ENCODE measurements at regions not wholly inside any gene's neighbourhood (a gene's known extent, or its start where the extent isn't known, plus 50 kb on each side); places are given as distances from the start of the nearest gene placed in this dataset.

DNA sequence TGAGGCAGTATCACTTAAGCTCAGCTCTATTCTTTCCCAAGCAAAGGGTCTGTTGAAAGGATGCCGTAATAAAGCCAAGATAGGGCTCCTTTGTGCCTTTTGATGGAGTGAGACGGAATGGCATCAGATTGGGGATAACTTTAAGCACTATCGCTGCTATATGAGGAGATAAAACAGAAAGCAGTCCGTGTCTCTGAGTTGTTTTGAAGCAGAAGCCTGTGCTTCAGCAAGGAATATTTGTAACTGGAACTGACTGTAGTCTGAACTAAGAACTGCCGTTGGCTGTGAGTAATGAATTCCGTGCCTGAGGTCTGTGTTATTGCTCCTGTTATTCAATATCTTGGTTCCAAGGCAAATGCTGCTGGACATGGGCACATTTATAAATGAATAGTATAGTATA, 297.4 kb downstream of the ANKRD50 start:
- no peaks in the 10 kb centered on the region for H3K27me3 Mint-ChIP-seq
- ATAC-seq = no peak
- peaks cover 0 to 4% of the 10 kb centered on the region in 2 donors for H3K9me3 Mint-ChIP-seq
- H3K4me1 Mint-ChIP-seq = no peaks in the 10 kb centered on the region
- no peak for DNase-seq
- no peak overlapping the region for H3K27ac Mint-ChIP-seq
- H3K4me3 Mint-ChIP-seq = no peak overlapping the region

DNA sequence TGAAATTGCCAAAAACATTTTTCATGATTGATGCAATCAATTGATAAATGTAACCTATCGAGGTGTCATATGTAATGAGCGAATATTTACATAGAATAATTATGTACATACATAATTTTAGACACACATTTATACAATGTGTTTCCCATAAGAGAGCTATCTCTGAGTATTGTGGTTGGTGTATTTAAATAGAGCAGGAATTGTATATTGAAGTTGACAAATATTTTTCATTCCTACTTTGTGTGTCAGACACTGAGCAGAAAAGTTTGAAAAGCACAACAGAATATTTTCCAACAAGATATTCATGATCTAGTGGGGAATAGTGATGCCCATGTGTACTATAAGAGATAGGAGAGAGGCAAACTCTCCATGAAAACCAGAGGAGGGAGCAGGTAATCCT, 295.2 kb downstream of the ANKRD50 start:
- H3K4me1 Mint-ChIP-seq = no peaks in the 10 kb centered on the region
- no peak overlapping the region for H3K27ac Mint-ChIP-seq
- no peaks in the 10 kb centered on the region for H3K27me3 Mint-ChIP-seq
- H3K9me3 Mint-ChIP-seq = peaks cover 4 to 7% of the 10 kb centered on the region in 2 donors
- ATAC-seq (no peak), DNase-seq (no peak)
- no peak overlapping the region for H3K4me3 Mint-ChIP-seq

DNA sequence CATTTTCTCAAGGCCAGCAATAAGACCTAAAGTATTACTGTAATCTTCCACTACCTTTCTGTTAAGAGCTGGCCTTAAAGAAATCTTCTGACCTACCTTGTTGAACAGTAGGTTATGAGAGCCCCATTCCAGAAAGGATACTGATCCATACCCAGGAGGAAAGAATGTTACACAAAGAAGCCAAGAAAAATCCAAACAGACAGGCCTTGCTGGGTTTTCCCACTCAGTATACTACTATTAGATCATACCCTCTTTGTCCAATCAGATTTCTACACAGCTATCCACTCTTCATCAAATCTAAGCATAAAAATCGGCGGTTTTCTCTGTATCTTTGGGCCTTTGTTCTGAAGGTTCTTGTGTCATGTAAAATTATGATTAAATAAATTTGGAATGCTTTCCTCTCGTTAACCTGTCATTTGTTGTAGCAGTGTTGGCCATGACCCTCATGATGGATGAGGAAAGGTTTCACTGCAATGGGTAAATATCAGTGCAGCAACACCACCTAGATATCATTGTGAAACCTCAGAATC, 292.3 kb downstream of the ANKRD50 start:
- no peak for ATAC-seq
- H3K4me1 Mint-ChIP-seq = no peaks in the 10 kb centered on the region
- H3K27ac Mint-ChIP-seq = no peak overlapping the region
- no peak overlapping the region for H3K4me3 Mint-ChIP-seq
- no peaks in the 10 kb centered on the region for H3K27me3 Mint-ChIP-seq
- peaks cover 4 to 7% of the 10 kb centered on the region in 2 donors for H3K9me3 Mint-ChIP-seq
- no peak for DNase-seq

DNA sequence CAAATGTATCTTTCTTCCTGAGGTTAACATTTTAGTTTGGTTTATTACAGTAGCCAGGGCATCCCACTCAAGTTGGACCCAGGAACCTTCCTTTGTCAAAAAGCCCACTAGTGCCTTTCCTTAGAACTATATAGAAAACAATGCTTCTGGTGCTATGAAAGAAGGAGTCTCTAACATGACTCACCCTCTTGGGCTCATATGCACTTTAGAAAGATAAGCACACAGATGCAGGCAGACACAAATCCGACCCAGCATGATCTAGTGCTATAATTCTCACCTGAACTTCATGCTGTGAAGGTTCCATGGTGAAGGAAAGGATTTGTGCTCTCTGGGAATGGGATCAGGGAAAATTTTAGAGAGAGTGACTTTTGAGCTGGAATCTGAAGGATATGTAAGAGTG, 289.4 kb downstream of the ANKRD50 start:
- H3K4me3 Mint-ChIP-seq = no peak overlapping the region
- no peak overlapping the region for H3K27ac Mint-ChIP-seq
- H3K4me1 Mint-ChIP-seq = no peaks in the 10 kb centered on the region
- H3K27me3 Mint-ChIP-seq = no peaks in the 10 kb centered on the region
- H3K9me3 Mint-ChIP-seq = peaks cover 0 to 7% of the 10 kb centered on the region in 2 donors
- DNase-seq (no peak), ATAC-seq (no peak)

DNA sequence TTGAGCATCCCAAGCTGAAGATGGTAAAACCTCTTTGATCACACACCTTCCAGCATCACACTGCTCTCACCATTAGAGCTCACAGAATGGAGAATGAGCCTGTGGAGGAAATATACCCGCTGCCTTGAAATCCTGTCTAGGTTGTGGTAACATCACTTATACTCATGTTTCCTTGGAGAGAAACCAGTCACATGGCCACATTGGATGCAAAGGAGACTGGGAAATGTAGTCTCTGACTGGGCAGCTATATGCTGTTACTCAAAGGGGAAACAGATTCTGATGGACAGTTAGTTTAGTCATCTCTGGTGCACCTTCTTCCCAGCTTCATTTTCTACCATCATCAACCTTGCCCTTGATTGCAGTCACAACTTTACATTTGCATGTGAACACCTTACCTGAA, 286.3 kb downstream of the ANKRD50 start:
- no peak overlapping the region for H3K27ac Mint-ChIP-seq
- no peak for DNase-seq
- ATAC-seq = no peak
- no peaks in the 10 kb centered on the region for H3K27me3 Mint-ChIP-seq
- no peak overlapping the region for H3K4me3 Mint-ChIP-seq
- H3K9me3 Mint-ChIP-seq = peaks cover 0 to 5% of the 10 kb centered on the region in 2 donors
- no peaks in the 10 kb centered on the region for H3K4me1 Mint-ChIP-seq

DNA sequence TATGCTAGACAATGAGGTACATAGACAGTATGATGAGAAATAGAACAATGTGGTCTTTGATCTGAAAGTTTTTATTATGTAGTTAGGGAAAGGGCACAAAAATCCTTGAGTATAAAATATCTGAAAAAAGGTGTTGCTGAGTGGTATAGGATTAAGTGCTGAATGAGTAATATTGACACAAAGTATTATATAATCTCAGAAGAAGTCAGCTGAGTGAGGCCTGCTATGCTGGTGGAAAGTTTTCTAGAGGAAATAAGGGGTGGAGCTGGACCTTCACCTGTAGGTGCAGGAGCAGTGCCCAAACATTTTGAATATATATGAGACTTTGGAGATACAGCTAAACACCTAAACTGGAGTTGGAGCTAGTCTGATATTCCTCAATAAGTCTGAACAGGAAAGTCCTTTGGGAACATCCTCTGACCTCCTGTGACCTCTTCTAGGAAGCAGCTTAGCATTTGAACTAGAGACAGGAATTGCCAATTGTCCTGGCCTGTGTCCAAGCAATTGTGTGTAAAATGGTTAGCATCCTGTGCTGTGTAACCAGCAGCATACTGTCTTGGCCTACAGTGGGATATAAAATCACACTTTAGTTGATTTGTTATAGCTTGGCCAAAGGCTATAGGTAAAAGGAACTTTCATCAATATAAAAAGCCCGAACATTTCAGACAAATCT, 285.3 kb downstream of the ANKRD50 start:
- no peak overlapping the region for H3K4me3 Mint-ChIP-seq
- ATAC-seq = no peak
- no peaks in the 10 kb centered on the region for H3K4me1 Mint-ChIP-seq
- no peaks in the 10 kb centered on the region for H3K27me3 Mint-ChIP-seq
- DNase-seq = no peak
- H3K9me3 Mint-ChIP-seq = no peaks in the 10 kb centered on the region
- no peak overlapping the region for H3K27ac Mint-ChIP-seq

DNA sequence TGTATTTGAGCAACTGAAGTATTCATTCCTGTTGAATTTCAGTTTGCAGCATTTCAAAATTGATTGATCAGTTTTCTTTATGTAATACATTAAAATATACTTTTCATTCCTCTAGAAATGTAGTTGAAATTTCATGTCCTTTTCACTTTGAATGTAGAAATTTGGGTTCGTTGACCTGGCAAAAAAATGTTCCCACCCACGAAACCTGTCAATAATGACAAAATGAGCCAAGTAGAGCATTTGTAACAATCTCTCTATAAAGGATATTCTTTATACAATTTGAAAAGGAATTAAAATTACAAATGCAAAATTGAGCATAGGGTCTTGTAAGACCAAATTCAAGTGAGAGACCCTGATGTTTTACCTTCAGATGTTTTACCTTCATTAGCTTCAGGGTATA, 283.9 kb downstream of the ANKRD50 start:
- no peak for ATAC-seq
- H3K9me3 Mint-ChIP-seq = no peaks in the 10 kb centered on the region
- no peak overlapping the region for H3K27ac Mint-ChIP-seq
- H3K4me1 Mint-ChIP-seq = no peaks in the 10 kb centered on the region
- H3K4me3 Mint-ChIP-seq = no peak overlapping the region
- no peak for DNase-seq
- H3K27me3 Mint-ChIP-seq = no peaks in the 10 kb centered on the region

DNA sequence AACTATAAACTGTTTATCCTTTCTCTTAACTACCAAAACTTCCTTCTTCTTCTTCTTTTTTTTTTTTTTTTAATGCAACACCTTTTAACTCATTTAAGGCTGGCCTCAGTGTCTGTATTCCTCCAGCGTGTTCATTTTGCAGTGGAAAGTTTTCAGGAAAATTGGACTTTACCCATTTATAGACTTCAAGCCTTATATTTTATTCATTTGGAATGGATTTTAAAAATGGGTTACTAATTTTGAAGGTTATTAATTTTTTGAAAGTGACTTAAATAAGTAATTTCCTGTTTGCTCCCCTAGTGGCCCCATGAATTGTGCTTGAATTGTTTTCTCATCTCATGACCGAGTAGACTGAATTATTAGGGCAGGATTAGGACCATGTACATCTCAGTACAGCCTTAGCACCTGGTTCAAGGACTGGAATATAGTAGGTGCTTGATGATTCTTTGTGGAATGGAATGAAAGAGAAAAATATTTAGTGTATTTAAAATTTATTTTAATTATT, 282.7 kb downstream of the ANKRD50 start:
- Mint-ChIP-seq H3K27ac (no peak overlapping the region), H3K4me1 (no peaks in the 10 kb centered on the region), H3K9me3 (no peaks in the 10 kb centered on the region), H3K27me3 (no peaks in the 10 kb centered on the region), H3K4me3 (no peak overlapping the region)
- DNase-seq (no peak), ATAC-seq (no peak)

DNA sequence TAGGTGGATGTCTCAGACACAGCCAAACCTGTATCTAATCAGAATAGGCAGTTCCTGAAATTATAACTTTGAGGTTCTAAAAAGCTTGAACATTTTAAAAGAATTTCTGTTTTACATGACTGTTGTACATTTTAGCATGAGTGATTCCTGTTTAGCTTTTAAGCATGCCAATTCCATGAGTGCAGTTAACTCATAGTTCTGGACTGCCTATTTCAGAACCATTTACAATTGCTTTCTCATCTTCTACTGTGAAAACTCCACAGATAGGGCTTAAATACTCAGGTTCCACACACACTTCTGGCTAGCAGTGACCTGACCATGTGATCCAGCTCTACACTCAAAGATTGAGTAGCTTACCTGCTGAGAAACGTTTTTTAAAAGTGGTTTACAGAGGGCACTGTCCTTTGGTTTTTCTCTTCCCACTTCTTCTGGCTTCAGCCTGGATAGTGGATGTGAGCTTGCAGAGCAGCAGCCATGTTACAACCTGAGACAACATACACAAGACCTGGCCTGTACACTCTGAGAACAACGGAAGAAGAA, 280.8 kb downstream of the ANKRD50 start:
- ATAC-seq (no peak), DNase-seq (no peak)
- Mint-ChIP-seq H3K4me1 (no peaks in the 10 kb centered on the region), H3K27me3 (no peaks in the 10 kb centered on the region), H3K9me3 (peaks cover 0 to 9% of the 10 kb centered on the region in 2 donors), H3K4me3 (no peak overlapping the region), H3K27ac (no peak overlapping the region)

DNA sequence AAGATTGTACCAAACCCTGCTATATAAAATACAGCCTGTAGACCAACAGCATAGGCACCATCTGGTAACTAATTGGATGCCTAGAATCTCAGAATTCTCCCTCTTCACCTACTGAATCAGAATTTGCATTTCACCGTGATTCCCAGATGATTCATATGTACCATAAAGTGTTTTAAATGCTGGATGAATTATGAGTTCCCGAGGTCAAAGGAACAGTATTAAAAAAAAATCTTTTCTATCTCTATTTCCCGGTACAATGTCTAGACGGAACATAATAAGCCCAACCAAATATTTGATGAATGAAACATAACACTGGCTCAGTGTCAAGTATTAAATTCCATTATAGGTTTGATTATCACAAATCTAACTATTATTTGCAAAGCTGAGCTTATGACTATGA, 280.0 kb downstream of the ANKRD50 start:
- H3K4me1 Mint-ChIP-seq = no peaks in the 10 kb centered on the region
- DNase-seq (no peak), ATAC-seq (no peak)
- no peak overlapping the region for H3K4me3 Mint-ChIP-seq
- peaks cover 0 to 9% of the 10 kb centered on the region in 2 donors for H3K9me3 Mint-ChIP-seq
- H3K27me3 Mint-ChIP-seq = no peaks in the 10 kb centered on the region
- H3K27ac Mint-ChIP-seq = no peak overlapping the region

DNA sequence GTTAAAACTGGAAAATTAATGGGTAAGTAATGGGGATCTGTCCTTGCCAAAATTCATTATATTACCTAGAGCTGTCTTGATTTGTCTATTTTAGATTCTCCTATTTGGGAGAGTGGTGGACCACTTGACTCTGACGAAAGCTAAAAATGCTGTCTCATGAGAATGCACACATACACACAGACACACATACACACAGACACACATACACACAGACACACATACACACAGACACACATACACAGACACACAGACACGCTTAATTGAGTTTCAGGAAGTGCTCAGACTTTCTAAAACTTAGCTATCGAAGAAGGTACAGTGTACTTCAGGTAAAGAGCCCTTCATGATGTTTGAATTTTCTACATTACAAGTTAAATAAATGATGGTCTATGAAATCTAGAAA, 279.5 kb downstream of the ANKRD50 start:
- H3K4me3 Mint-ChIP-seq = no peak overlapping the region
- no peaks in the 10 kb centered on the region for H3K27me3 Mint-ChIP-seq
- no peak for DNase-seq
- H3K27ac Mint-ChIP-seq = no peak overlapping the region
- no peaks in the 10 kb centered on the region for H3K4me1 Mint-ChIP-seq
- H3K9me3 Mint-ChIP-seq = peaks cover 0 to 9% of the 10 kb centered on the region in 2 donors
- no peak for ATAC-seq

DNA sequence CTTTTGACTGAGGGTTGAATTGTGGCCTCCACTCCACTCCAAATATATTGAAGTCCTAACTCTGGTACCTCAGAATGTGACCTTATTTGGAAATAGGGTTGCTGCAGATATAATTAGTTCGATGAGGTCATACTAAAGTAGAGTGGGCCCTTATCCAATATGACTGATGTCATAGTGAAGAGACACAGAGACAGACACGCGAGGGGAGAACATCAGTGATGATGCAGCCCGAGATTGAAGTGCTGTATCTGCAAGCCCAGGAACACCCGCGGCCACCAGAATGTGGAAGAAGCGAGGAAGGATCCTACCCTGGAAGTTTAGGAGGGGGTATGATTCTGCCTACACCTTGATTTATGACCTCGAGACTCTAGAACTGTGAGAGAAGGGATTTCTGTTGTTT, 279.0 kb downstream of the ANKRD50 start:
- Mint-ChIP-seq H3K27ac (no peak overlapping the region), H3K27me3 (no peaks in the 10 kb centered on the region), H3K4me1 (no peaks in the 10 kb centered on the region), H3K9me3 (peaks cover 0 to 9% of the 10 kb centered on the region in 2 donors), H3K4me3 (no peak overlapping the region)
- DNase-seq (no peak), ATAC-seq (no peak)

DNA sequence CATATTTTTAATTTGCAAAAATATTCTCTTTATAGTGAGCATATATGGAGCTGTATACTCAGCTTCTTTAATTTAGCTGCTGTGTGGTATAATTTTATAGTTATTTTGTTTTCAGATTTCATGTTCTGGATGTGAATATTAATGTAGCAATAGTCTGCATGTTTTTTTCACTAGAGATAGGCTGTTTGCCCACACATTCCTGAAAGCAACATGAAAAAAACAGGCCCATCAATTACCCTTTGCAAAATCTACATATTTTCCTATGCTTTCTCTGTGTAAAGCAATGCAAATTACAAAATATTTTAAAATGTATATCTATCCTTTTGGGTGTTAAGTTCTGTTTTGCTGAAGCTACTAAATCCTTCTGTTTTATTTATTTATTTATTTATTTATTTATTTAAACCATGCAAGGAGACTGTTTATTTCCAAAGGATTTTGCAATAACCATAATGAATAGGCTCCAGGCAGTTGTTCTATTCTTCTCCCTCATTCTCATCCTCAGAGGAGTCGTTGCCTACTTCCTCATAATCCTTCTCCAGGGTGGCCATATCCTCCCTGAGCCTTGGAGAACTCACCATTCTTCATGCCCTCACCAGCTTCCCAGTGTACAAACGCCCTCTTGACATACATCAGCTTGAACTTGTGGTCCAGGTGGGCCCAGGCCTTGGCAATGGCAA, 277.1 kb downstream of the ANKRD50 start:
- H3K9me3 Mint-ChIP-seq = peaks cover 0 to 9% of the 10 kb centered on the region in 2 donors
- no peak for DNase-seq
- H3K27ac Mint-ChIP-seq = no peak overlapping the region
- no peak for ATAC-seq
- H3K27me3 Mint-ChIP-seq = no peaks in the 10 kb centered on the region
- no peaks in the 10 kb centered on the region for H3K4me1 Mint-ChIP-seq
- H3K4me3 Mint-ChIP-seq = no peak overlapping the region

DNA sequence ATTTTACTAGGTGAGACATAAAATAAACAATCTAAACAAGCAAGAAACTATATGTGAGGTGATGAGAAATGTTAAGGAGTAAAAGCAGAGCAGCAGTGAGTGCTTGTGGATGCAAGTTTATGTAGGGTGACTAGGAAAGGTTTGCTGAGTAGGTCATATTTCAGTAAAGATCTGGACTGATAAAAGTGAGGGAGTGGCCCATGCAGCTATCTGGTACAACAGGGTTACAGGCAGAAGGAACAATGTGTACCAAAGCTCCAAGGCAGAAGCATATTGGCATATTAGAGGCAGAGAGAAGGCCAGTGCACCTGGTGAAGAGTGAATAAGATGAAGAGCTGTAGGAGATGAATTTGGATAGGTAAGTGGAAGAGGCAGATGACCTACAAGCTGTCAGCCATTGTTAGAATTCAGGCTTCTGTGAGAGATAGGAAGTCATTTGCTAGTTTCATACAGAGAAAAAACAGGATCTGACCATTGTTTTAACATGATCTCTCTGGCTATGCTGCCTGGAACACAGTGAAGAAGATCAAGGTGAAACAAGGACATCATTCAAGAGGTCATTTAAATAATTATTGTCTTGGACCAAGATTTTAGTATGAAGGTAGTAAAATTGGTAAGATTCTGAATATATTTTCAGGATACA, 274.6 kb downstream of the ANKRD50 start:
- Mint-ChIP-seq H3K27me3 (no peaks in the 10 kb centered on the region), H3K27ac (no peak overlapping the region), H3K9me3 (peaks cover 0 to 9% of the 10 kb centered on the region in 2 donors), H3K4me3 (no peak overlapping the region), H3K4me1 (no peaks in the 10 kb centered on the region)
- no peak for DNase-seq
- no peak for ATAC-seq

DNA sequence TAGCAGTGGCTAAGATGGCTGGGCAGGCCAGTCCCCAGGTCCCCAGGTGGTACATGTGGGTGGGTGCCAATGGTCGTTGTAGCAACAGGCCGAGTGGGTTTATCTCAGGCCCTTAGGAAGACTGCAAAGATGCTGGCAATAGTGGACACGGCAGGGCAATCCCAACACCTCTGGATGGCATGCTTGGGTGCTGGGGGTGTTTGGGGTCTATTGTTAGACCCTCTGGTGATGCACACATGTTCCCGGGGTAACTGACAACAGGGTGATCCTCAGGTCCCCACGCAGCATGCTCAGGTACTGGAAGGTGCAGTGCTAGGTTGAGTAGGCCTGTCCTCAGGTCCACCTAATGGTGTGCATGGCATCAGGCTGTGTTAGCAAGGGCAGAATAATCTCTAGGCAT, 267.5 kb downstream of the ANKRD50 start:
- no peaks in the 10 kb centered on the region for H3K4me1 Mint-ChIP-seq

DNA sequence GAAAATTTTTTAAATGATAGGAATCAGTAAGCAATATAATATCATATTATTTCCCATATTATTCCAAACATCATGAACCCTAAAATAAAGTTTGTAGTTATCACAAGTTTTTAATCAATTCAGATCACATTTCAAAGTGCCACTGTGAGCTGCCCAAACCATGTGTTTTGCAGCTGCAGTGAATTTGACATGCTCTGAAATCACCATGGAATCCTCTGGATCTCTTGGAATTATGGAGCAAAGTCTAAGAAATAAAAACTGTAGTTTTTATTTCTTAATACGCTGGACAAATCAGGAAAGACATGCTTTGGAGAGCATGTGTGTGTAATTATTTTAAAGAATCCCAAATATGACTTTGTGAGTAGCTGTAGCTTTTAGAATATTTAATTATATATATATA, 262.7 kb downstream of the ANKRD50 start:
- Mint-ChIP-seq H3K27ac (no peak overlapping the region), H3K4me3 (no peak overlapping the region), H3K4me1 (no peaks in the 10 kb centered on the region), H3K27me3 (no peaks in the 10 kb centered on the region), H3K9me3 (peaks cover 0 to 23% of the 10 kb centered on the region in 2 donors)
- ATAC-seq (no peak), DNase-seq (no peak)

More for the DNA sequence above, 267.5 kb downstream of the ANKRD50 start:
- DNase-seq (no peak), ATAC-seq (no peak)
- H3K4me3 Mint-ChIP-seq = no peak overlapping the region
- H3K9me3 Mint-ChIP-seq = peaks cover 0 to 25% of the 10 kb centered on the region in 2 donors
- H3K27ac Mint-ChIP-seq = no peak overlapping the region
- no peaks in the 10 kb centered on the region for H3K27me3 Mint-ChIP-seq

Data from stimulated activated naive CD8-positive, alpha-beta T cell treated with anti-CD3 and anti-CD28 coated beads, Interleukin-15, amount 100 ng/mL, for 72 hours (primary cell).